ENCODE measurements at regions not wholly inside any gene's neighbourhood (a gene's known extent, or its start where the extent isn't known, plus 50 kb on each side); places are given as distances from the start of the nearest gene placed in this dataset.

- TF ChIP-seq CTCF (IDR thresholded peaks at IDR 0.05; ENCODE audit: low read length) = no peak
- TF ChIP-seq EZH2 (optimal IDR thresholded peaks at IDR 0.05; ENCODE audit: low read depth, low read length) = no peak
- TF ChIP-seq EZH2phosphoT487 (IDR thresholded peaks at IDR 0.05; ENCODE audit: low read length) = no peak
These were observed 183.9 kb downstream of the MYRFL start for GRCh38 chr12:70008944-70009343.
